Inflammatory macrophage treated with lipopolysaccharide for 1 hour (primary cell): ENCODE measurements at regions not wholly inside any gene's neighbourhood (a gene's known extent, or its start where the extent isn't known, plus 50 kb on each side); places are given as distances from the start of the nearest gene placed in this dataset.

Source experiments
- DNase-seq, 2 donors: peaks; one replicate each; pipeline ENCODE4 v3.0.0-alpha.2; 2020 to 2022

GRCh38 chr11:15889363-15890030 is 466.8 kb downstream of the SOX6 start:
- DNase-seq: no peak

DNA sequence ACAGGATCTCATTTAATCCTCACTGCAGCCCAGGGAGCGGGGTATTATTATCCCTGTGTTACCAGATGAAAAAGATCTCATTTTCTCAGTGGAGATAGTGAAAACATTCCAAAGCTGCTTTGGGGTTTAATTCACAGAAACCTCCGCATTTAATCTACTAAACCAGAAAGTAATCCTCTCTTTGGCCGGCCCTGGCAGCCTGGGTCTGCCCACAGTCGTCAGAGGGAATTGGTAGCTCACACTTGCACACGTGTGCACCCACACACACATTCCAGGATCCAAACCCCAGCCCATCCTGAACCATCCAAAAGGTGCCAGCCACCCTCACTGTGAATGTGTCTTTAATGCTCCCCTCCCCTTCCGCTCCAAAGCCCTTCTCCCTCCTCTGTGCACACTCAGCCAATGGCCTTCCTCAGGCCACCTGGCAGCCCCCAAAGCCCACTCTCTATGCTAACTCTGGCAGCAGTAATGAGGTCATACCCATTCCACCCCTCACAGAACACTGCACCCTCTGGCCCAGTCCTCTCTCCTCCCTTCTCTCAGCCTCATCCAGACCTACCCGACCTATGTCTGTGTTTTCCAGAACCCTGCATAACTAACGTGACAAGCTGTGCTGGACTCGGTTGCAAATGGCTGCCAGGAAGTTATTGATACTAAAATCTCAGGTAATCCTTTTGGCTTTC is 466.2 kb downstream of the SOX6 start:
- DNase-seq: no peak

DNA sequence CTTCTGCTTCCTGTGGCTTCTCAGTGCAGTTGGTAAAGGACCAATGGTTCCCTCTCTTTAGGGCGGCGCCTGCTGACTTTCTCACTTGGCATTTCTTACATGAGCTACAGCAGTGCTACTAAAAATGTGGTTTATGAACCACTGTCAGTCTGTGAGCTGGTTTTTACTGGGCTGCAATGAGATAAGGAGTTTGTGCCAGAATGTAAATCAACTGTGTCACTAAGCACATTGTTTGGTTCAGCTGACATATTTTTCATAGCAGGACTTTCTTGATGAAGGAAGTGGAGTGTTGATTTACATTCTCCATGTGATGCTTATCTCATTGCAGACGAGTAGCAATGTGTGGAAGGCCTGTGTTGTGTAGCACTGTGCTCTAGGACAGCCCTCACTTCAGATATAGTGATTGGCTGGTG is 463.3 kb downstream of the SOX6 start:
- DNase-seq: no peak

DNA sequence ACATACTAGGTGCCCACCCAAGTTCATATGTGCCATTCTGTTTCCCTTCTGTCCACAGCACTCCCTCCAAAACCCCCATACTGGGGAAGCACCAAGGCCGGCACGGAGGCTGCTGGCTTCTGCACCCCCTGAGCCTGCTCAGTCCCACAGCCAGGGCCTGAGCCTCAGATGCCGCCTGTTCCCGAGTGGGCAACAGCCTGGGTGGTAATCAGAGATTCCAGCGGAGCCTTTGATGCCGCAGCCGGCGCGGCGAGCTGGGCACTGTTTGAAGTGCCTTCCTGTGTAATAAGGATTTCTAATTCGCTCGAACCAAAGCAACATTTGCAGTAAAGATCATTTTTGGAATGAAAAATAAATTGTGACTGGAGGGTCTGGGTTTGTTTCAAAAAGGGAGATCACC is 460.3 kb downstream of the SOX6 start:
- no peak for DNase-seq

DNA sequence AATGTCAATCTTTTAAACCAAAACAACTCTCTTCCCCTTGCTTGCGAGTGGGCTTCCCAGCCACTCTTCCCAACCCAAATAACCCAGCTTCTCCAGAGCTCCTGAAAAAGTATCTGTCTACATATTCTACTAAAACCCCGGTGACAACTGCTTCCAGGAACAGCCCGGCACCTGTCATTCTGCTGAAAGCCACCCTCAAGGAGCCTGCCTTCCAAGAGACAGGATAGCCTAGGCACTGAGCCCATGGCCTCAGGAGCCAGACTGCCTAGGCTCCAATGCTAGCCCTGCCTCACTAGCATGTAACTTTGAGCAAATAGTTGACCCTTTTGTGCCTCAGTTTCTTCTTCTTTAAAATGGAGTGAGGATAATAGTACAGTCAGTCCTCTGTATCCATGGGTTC is 459.8 kb downstream of the SOX6 start:
- DNase-seq: no peak

DNA sequence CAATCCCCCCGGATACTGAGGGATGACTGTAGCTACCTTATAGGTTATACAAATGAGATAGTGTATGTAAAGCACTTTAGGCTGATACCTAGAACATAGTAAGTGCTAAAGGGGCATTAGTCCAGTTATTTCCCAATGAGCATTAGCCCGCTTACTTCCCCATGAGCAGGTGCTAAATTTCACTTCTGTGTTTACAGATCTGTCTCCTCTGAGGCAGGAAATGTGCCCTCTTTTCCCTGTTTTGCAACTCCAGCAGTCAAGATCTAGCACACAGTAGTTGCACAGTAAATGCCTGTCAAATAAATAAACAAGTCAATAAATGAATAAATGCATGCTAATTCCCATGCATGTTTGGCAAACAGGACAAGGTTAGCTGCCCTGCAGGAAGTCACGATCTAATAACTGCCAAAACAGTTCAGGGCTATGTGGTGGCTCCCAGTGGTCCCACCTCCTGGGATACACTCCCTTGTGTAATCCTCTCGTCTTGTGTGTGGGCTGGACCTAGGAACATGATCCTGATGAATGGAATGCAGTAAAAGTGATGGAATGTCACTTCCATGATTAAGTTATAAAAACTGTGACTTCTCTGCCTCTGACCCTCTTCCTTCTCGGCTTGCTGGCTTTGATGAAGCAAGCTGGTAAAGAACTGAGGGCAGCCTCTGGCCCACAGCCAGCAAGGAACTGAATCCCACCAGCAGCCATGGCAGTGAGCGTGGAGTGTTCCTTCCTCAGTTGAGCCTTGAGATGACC is 459.0 kb downstream of the SOX6 start:
- no peak for DNase-seq

DNA sequence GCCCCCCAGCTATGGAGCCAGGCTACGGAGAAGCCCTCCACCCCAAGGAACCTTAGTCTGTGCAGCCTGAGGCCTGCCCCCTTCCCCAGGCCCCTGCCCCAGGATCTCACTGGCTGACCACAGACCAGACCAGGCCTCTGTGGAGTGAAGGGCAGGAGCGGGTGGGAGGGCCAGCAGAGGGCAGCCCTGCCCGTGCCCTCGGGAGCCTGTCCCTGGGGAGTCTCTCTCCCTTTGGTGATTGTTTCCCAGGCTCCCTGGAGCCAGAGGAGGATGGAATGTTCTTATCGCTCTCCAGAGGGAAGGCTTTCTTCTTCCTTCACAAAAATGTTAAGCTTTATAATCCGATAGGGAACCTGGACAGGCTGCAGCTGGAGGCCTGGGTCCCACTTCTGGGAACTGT is 455.3 kb downstream of the SOX6 start:
- DNase-seq: no peak

DNA sequence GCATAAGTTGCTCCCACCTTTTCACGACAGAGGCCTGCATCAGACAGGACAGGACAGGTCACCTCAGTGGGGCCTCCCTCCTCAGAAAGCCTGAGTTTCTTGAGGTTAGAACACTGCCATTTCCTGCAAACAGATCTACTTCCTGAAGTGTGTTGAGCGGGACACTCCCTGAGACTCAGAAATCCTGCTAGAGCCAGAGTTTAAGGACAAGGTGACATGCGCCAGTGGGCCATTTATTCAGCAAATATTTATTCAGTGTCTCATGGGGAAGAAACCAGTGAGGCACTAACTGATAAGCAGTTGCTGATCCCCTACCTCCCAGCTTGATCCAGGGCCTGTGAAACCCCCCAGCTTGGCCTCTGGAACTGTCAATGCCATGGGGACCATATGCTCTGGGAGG is 454.6 kb downstream of the SOX6 start:
- no peak for DNase-seq

- no peak for DNase-seq
Observed at GRCh38 chr11:15903246-15903645, 453.1 kb downstream of the SOX6 start.

- no peak for DNase-seq
Observed at GRCh38 chr11:15905366-15906104, 450.8 kb downstream of the SOX6 start.

DNA sequence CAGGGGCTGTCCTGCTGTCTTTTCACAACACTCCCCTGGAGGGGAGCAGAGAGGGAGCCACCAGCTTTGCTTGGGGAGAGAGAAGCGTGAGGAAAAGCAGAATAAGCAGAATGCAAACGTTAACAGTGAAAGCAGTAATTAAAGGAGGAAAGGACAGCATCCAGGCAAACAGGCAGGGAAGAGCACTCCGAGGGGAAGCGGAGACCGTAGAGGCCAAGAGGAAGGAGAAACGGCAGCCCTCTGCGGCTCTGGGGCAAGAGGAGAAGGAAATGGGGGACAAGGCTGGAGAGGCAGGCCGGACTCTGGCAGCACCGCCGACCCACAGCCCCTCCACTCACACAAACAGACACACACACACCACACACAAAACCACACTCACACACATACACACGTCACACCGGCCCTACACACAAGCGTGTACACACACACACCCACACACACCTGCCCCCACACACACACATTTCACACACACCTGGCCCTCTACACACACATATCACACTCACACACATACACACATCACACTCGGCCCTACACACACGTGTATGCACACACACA is 449.8 kb downstream of the SOX6 start:
- no peak for DNase-seq

DNA sequence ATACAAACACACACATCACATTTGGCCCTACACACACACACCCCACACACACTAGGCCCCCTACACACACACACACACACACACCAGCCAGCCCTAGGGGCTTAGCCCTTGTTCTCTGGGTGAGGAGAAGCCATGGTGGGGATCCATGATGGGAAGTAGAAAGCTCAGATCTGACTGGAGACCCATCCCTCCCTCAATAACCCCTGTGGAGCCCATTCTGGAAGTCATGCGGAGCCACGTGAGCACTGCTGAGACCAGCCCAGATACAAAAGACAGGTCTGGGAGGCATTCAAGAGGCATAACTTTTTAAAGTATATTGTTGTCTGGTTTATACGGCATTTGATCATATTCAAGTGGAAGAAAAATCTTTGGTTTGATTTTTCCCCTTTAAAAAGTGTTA is 448.5 kb downstream of the SOX6 start:
- no peak for DNase-seq

DNA sequence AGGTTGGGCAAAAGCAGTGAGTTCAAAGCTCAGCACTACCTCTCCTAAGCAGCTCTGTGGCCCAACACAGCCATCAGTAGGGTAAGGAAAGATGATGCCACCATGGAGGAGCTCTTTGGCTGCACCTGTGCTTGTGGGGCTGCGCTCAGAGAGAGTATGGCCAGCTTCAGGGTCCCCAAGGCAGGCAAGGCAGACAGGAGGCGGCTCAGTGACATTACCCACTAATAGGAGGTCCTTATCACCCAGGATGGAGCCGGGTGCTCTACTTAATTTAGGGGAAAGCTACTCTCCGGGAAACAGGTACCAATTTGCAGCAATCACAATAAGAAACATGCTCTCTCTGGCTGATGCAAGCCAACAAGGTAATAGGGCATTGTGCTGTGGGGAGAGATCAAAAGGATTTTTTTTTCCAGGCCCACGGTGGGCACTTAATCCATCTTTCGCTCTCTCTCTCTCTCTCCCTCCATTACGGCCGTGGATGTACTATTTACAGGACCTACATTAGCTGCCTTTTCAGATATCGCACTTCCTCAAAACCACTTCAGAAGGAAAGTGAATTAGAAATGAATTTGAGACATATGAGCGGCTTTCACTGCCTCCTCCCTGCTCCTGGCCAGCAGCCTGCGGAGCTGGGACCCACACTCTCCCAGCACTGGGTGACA is 446.3 kb downstream of the SOX6 start:
- no peak for DNase-seq

DNA sequence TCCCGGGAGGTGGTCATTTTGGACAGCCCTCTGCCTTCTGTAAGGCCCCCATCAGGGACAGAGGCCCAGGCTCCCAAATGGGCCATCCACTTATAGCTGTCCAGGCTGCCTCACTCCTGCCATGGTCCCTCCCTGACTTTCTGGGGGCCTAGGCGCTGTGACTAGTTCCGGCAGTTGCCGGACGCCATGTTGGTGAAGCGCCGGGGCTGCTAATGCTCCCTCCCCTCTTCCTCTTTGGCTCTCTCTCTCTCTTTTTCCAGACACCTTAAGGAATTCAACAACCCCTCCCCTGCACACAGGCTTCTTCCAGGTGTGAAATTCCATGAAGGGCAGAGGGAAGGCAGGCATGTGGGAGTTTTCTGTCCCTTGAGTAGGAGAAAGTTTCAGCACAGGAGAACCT is 445.6 kb downstream of the SOX6 start:
- no peak for DNase-seq

DNA sequence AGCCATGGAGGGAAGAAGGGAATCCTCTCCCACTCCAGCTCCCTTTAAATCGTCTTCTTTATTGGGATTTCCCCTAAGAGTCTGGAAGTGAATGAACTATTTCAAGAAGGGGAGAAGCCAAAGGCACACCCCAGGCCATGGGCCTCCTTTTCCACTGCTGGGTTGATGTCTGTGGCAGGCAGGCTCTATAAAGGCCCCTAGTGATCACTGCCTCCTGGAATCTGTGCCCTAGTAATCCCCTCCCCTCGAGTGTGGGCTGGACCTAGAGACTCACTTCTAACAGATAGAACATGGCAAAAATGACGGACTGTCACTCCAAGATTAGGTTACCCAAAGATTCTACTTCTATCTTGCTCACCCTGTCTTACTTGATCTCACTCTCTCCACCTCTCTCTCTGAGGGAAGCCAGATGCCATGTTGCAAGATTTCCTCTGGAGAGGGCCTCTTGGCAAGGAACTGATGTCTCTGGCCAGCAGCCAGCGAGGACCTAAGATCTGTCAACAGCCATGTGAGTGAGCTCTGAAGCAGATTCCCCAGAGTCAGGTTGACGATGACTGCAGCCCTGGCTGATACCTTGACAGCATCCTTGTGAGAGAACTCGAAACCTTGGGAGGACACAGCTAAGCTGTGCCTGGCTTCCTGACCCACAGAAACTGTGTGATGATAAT is 444.8 kb downstream of the SOX6 start:
- no peak for DNase-seq

GRCh38 chr11:15912291-15912690 is 444.1 kb downstream of the SOX6 start:
- DNase-seq: no peak

- no peak for DNase-seq
Observed at GRCh38 chr11:15912825-15913224, 443.5 kb downstream of the SOX6 start.

GRCh38 chr11:15913261-15913660 is 443.1 kb downstream of the SOX6 start:
- no peak for DNase-seq
